D721Med (cell line): ENCODE measurements at regions not wholly inside any gene's neighbourhood (a gene's known extent, or its start where the extent isn't known, plus 50 kb on each side); places are given as distances from the start of the nearest gene placed in this dataset.

Experiments
- DNase-seq: peaks from one replicate; pipeline ENCODE4 v3.0.0; 2011; ENCODE audit warnings: low spot score; ENCODE audit not compliant: insufficient read length
- FAIRE-seq: peaks from 2 replicates; lab custom pipeline; 2011; peaks lifted over from hg19 to GRCh38; lab: Jason Lieb, UNC
- CTCF ChIP-seq: IDR thresholded peaks from 2 replicates; pipeline ENCODE4 v1.5.1; 2012; ENCODE audit warnings: mild to moderate bottlenecking, control low read depth; ENCODE audit not compliant: insufficient read depth; ENCODE audit errors: missing control alignments

- no peak for TF ChIP-seq CTCF
- no peak for FAIRE-seq
- no peak for DNase-seq
Observed at GRCh38 chr4:110266136-110266535, 67.7 kb upstream of the ELOVL6 start.

GRCh38 chr4:110265001-110265400 lies 66.6 kb upstream of the ELOVL6 start:
- FAIRE-seq = no peak
- no peak for TF ChIP-seq CTCF
- DNase-seq = no peak

- FAIRE-seq (no peak), DNase-seq (no peak)
- no peak for TF ChIP-seq CTCF
Observed at GRCh38 chr4:110260299-110260698, 61.9 kb upstream of the ELOVL6 start.

GRCh38 chr4:110250023-110250387 lies 51.6 kb upstream of the ELOVL6 start:
- TF ChIP-seq CTCF = no peak
- DNase-seq (no peak), FAIRE-seq (no peak)

- no peak for TF ChIP-seq CTCF
- FAIRE-seq = no peak
- DNase-seq = no peak
Observed at GRCh38 chr4:110248831-110249253, 50.4 kb upstream of the ELOVL6 start.
